Stromal cell of bone marrow (primary cell): ENCODE measurements at regions not wholly inside any gene's neighbourhood (a gene's known extent, or its start where the extent isn't known, plus 50 kb on each side); places are given as distances from the start of the nearest gene placed in this dataset.
"Not testable (repeated sequence)": the region's sequence is repeated elsewhere in the genome, so short reads cannot be mapped to it uniquely, and the experiment has no call there.

Experiments used
- DNase-seq: peaks from one replicate; pipeline ENCODE4 v3.0.0-alpha.2; 2012; ENCODE audit warnings: low read depth

GRCh38 chr14:37991027-37991426, 216.7 kb upstream of the SSTR1 start:
- DNase-seq = no peak

- no peak for DNase-seq
Measured at GRCh38 chr14:37992499-37992898, 215.2 kb upstream of the SSTR1 start.

GRCh38 chr14:37994846-37995372, 212.8 kb upstream of the SSTR1 start:
- no peak for DNase-seq

GRCh38 chr14:37997017-37997416, 210.7 kb upstream of the SSTR1 start:
- DNase-seq = no peak

GRCh38 chr14:38000340-38000739, 207.4 kb upstream of the SSTR1 start:
- DNase-seq = no peak

- no peak for DNase-seq
Measured at GRCh38 chr14:38001501-38001900, 206.2 kb upstream of the SSTR1 start.

GRCh38 chr14:38003746-38004609, 203.7 kb upstream of the SSTR1 start:
- no peak for DNase-seq

- no peak for DNase-seq
Measured at GRCh38 chr14:38004610-38004879, 203.2 kb upstream of the SSTR1 start.

- DNase-seq = not testable (repeated sequence)
Measured at GRCh38 chr14:38011156-38011555, 196.5 kb upstream of the SSTR1 start.

GRCh38 chr14:38012056-38012455, 195.6 kb upstream of the SSTR1 start:
- no peak for DNase-seq

GRCh38 chr14:38016497-38016896, 191.2 kb upstream of the SSTR1 start:
- DNase-seq = no peak

GRCh38 chr14:38021861-38022260, 185.8 kb upstream of the SSTR1 start:
- DNase-seq = no peak

- no peak for DNase-seq
Measured at GRCh38 chr14:38022775-38023174, 184.9 kb upstream of the SSTR1 start.

GRCh38 chr14:38038171-38038570, 169.5 kb upstream of the SSTR1 start:
- no peak for DNase-seq

- DNase-seq = no peak
Measured at GRCh38 chr14:38038986-38039385, 168.7 kb upstream of the SSTR1 start.

GRCh38 chr14:38039496-38039895, 168.2 kb upstream of the SSTR1 start:
- DNase-seq = peak; percentile 2

GRCh38 chr14:38040411-38040810, 167.3 kb upstream of the SSTR1 start:
- DNase-seq = no peak

GRCh38 chr14:38042322-38042721, 165.4 kb upstream of the SSTR1 start:
- DNase-seq = peak; percentile 41

GRCh38 chr14:38044710-38045109, 163.0 kb upstream of the SSTR1 start:
- no peak for DNase-seq

GRCh38 chr14:38045461-38045860, 162.2 kb upstream of the SSTR1 start:
- no peak for DNase-seq

GRCh38 chr14:38046160-38046559, 161.5 kb upstream of the SSTR1 start:
- no peak for DNase-seq

- no peak for DNase-seq
Measured at GRCh38 chr14:38047195-38047902, 160.4 kb upstream of the SSTR1 start.

GRCh38 chr14:38053666-38054065, 154.0 kb upstream of the SSTR1 start:
- no peak for DNase-seq
